OCI-LY7 (cell line): ENCODE measurements at regions not wholly inside any gene's neighbourhood (a gene's known extent, or its start where the extent isn't known, plus 50 kb on each side); places are given as distances from the start of the nearest gene placed in this dataset.

Experiments
- CTCF ChIP-seq: fragments of 200-600 bp; sonication (generic); conservative IDR thresholded peaks from 2 replicates; pipeline ENCODE4 v1.5.1; 2014; ENCODE audit warnings: mild to moderate bottlenecking, antibody characterized with exemption, low read length, moderate library complexity, mixed read lengths
- EZH2phosphoT487 ChIP-seq: fragments of 200-600 bp; sonication (generic); IDR thresholded peaks from 2 replicates; pipeline ENCODE4 v1.6.1; 2018; ENCODE audit warnings: low read depth, borderline replicate concordance, mild to moderate bottlenecking, mixed run types, antibody characterized with exemption, low read length, moderate library complexity, mixed read lengths

DNA sequence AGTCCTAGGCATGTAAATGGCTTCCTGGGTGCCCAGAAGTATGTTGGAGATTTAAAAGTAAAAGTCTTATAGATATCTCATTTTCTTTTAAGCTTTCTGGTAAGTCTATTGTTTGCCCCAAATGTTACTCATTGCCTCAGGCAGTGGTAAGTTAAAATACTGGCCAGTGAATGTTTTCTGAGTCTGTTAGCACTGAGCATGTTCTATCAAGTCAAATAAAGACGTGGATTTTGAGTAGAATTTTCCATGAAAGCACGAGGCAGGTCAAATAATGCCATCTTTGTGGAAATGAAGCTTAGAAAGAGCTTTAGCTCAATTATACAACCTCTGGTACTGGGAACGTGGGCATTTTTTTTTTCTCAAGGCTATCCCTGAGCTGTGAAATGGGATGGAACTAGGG lies 651.3 kb upstream of the ACO1 start:
- no peak for TF ChIP-seq CTCF
- no peak for TF ChIP-seq EZH2phosphoT487
